ENCODE measurements at regions not wholly inside any gene's neighbourhood (a gene's known extent, or its start where the extent isn't known, plus 50 kb on each side); places are given as distances from the start of the nearest gene placed in this dataset.
A peak's percentile ranks its signal among the peaks of the same experiment; 100 is the strongest.

GRCh38 chr1:232718928-232719927 lies 86.0 kb upstream of the MAP10 start:
- H3K9me3 ChIP-seq (ENCODE audit: control insufficient read depth, low read depth, low read length), result peaks cover 15% of the 10 kb centered on the region
- no peaks in the 10 kb centered on the region for H3K79me2 ChIP-seq (ENCODE audit: control insufficient read depth, insufficient read depth, low read length)
- no peaks in the 10 kb centered on the region for H3K4me1 ChIP-seq (ENCODE audit: control insufficient read depth, extremely low read depth, insufficient read depth, low read length)
- H3K36me3 ChIP-seq (ENCODE audit: control insufficient read depth in 2 of 2, extremely low read depth in 1 of 2, insufficient read depth in 2 of 2, low read length in 2 of 2), result no peaks in the 10 kb centered on the region
- no peaks in the 10 kb centered on the region for H3K9me1 ChIP-seq (ENCODE audit: control insufficient read depth, extremely low read depth, insufficient read depth, low read length)
- FAIRE-seq (peak; percentile 17), DNase-seq (ENCODE audit: low read depth, low spot score) (no peak)
- no peaks in the 10 kb centered on the region for H4K20me1 ChIP-seq (ENCODE audit: control insufficient read depth, extremely low read depth, insufficient read depth, low read length)
- H3K4me3 ChIP-seq (ENCODE audit: control insufficient read depth in 2 of 3, extremely low read depth in 1 of 3, insufficient read depth in 2 of 3, low read depth in 1 of 3, low read length in 3 of 3), result no peak overlapping the region
- peak overlapping the region; percentile 33 for H3K4me2 ChIP-seq (ENCODE audit: control insufficient read depth, extremely low read depth, insufficient read depth, low read depth, low read length)
- H3K27me3 ChIP-seq (ENCODE audit: control insufficient read depth, extremely low read depth, insufficient read depth, low read length), result no peaks in the 10 kb centered on the region
- peak overlapping the region; percentile 46 for H2AFZ ChIP-seq (ENCODE audit: control insufficient read depth, low read length)
- no peak for TF ChIP-seq CTCF (optimal IDR thresholded peaks at IDR 0.05 in 1 of 3, IDR thresholded peaks at IDR 0.05 in 1 of 3, conservative IDR thresholded peaks at IDR 0.05 in 1 of 3; ENCODE audit: extremely low read depth in 1 of 3, insufficient read depth in 2 of 3, low read length in 3 of 3)
- TF ChIP-seq EZH2 (IDR thresholded peaks at IDR 0.05; ENCODE audit: low read length), result no peak
- H3K9ac ChIP-seq (ENCODE audit: control insufficient read depth, extremely low read depth, insufficient read depth, low read length), result no peak overlapping the region
- peak overlapping the region; percentile 22 for H3K27ac ChIP-seq (ENCODE audit: control insufficient read depth, insufficient read depth, low read length)
- dilution Hi-C loops (cut with MboI; ENCODE audit: extremely low pct_ligation_motif_present, low sequenced_read_pairs), result no loop called here

- TF ChIP-seq EZH2 (IDR thresholded peaks at IDR 0.05; ENCODE audit: low read length) (no peak), CTCF (optimal IDR thresholded peaks at IDR 0.05 in 1 of 3, IDR thresholded peaks at IDR 0.05 in 1 of 3, conservative IDR thresholded peaks at IDR 0.05 in 1 of 3; ENCODE audit: extremely low read depth in 1 of 3, insufficient read depth in 2 of 3, low read length in 3 of 3) (no peak)
- no peak overlapping the region for H3K4me3 ChIP-seq (ENCODE audit: control insufficient read depth in 2 of 3, extremely low read depth in 1 of 3, insufficient read depth in 2 of 3, low read depth in 1 of 3, low read length in 3 of 3)
- no peaks in the 10 kb centered on the region for H4K20me1 ChIP-seq (ENCODE audit: control insufficient read depth, extremely low read depth, insufficient read depth, low read length)
- dilution Hi-C loops (cut with MboI; ENCODE audit: extremely low pct_ligation_motif_present, low sequenced_read_pairs), result no loop called here
- no peak overlapping the region for H3K9ac ChIP-seq (ENCODE audit: control insufficient read depth, extremely low read depth, insufficient read depth, low read length)
- H3K4me1 ChIP-seq (ENCODE audit: control insufficient read depth, extremely low read depth, insufficient read depth, low read length), result peaks cover 11% of the 10 kb centered on the region
- H3K9me3 ChIP-seq (ENCODE audit: control insufficient read depth, low read depth, low read length), result peaks cover 10% of the 10 kb centered on the region
- H3K27ac ChIP-seq (ENCODE audit: control insufficient read depth, insufficient read depth, low read length), result no peak overlapping the region
- no peaks in the 10 kb centered on the region for H3K9me1 ChIP-seq (ENCODE audit: control insufficient read depth, extremely low read depth, insufficient read depth, low read length)
- no peak for DNase-seq (ENCODE audit: low read depth, low spot score)
- H3K27me3 ChIP-seq (ENCODE audit: control insufficient read depth, extremely low read depth, insufficient read depth, low read length), result no peaks in the 10 kb centered on the region
- H3K79me2 ChIP-seq (ENCODE audit: control insufficient read depth, insufficient read depth, low read length), result no peaks in the 10 kb centered on the region
- no peaks in the 10 kb centered on the region for H3K36me3 ChIP-seq (ENCODE audit: control insufficient read depth in 2 of 2, extremely low read depth in 1 of 2, insufficient read depth in 2 of 2, low read length in 2 of 2)
- FAIRE-seq, result no peak
- H2AFZ ChIP-seq (ENCODE audit: control insufficient read depth, low read length), result no peak overlapping the region
- no peak overlapping the region for H3K4me2 ChIP-seq (ENCODE audit: control insufficient read depth, extremely low read depth, insufficient read depth, low read depth, low read length)
Measured at GRCh38 chr1:232722626-232723025, 82.6 kb upstream of the MAP10 start.
